NT2/D1 (cell line): ENCODE measurements at regions not wholly inside any gene's neighbourhood (a gene's known extent, or its start where the extent isn't known, plus 50 kb on each side); places are given as distances from the start of the nearest gene placed in this dataset.

ENCODE experiments used
- DNase-seq: peaks from one replicate; pipeline ENCODE4 v3.0.0-alpha.2; 2011; ENCODE audit warnings: low read depth, low spot score
- H3K27me3 ChIP-seq: 2 replicates; pipeline ENCODE4 v1.6.0; 2011; ENCODE audit warnings: mild to moderate bottlenecking; ENCODE audit not compliant: insufficient read length, insufficient read depth
- H3K36me3 ChIP-seq: 2 replicates; pipeline ENCODE4 v1.6.1; 2011; ENCODE audit warnings: mild to moderate bottlenecking, low read length, mixed read lengths; ENCODE audit not compliant: insufficient read depth, insufficient read length
- H3K4me1 ChIP-seq: 2 replicates; pipeline ENCODE4 v1.5.1; 2011; ENCODE audit not compliant: insufficient read depth, insufficient read length
- H3K4me3 ChIP-seq: 2 replicates; pipeline ENCODE4 v1.5.1; 2011; ENCODE audit warnings: low read depth; ENCODE audit not compliant: insufficient read length
- H3K9ac ChIP-seq: 2 replicates; pipeline ENCODE4 v1.6.0; 2011; ENCODE audit warnings: low read depth; ENCODE audit not compliant: insufficient read length
- H3K9me3 ChIP-seq: 2 replicates; pipeline ENCODE4 v1.5.1; 2011; ENCODE audit warnings: mild to moderate bottlenecking, low read length; ENCODE audit not compliant: insufficient read depth
- SUZ12 ChIP-seq: IDR thresholded peaks from 2 replicates; pipeline ENCODE4 v1.6.1; 2011; ENCODE audit not compliant: insufficient read length, insufficient read depth; ENCODE audit errors: extremely low read depth
- YY1 ChIP-seq: IDR thresholded peaks from 2 replicates; pipeline ENCODE4 v1.6.1; 2011; ENCODE audit not compliant: insufficient read length, insufficient read depth
- ZNF274 ChIP-seq: IDR thresholded peaks from 2 replicates; pipeline ENCODE4 v1.6.1; 2011; ENCODE audit warnings: mild to moderate bottlenecking, low read depth, low read length

DNA sequence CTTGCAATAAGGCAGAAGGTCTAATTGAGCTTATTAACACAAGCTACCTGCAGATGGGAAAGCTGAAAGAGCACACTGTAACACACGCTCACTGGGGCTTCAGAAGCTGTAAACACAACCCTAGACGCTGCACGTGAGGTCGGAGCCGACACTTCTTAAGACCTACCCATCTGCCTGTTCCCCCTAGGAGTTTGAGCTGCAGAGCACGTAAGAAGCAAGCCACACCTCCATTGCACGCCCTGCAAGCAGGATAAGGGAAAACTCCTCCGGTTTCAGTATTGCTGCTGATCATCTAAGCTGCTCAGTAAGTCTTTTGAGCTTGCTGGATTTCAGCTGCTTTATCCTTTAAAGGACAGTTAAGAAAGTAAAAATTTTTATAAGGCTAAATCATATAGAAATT, 244.0 kb upstream of the ZWINT start:
- no peaks in the 10 kb centered on the region for H3K4me1 ChIP-seq
- H3K36me3 ChIP-seq, result no peaks in the 10 kb centered on the region
- H3K27me3 ChIP-seq, result no peaks in the 10 kb centered on the region
- no peak for TF ChIP-seq ZNF274
- no peak for TF ChIP-seq SUZ12
- no peak for TF ChIP-seq YY1
- H3K9me3 ChIP-seq, result no peaks in the 10 kb centered on the region
- H3K9ac ChIP-seq, result no peak overlapping the region
- DNase-seq, result no peak
- H3K4me3 ChIP-seq, result no peak overlapping the region

DNA sequence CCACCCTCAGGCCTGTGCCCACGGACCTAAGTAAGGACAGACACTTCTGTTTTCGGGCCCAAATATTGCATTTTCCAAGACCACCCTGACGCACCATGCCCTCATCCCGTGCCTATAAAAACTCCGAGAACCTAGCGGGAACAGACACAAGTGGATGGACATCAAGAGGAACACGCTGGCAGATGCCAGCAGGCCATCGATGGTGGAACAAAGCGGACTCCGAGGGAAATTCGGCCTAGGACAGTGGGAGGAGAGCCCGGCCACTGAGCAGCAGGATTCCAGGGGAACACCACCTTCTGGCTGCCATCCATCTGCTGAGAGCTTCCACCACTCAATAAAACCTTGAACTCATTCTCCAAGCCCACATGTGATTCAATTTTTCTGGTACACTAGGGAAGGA, 243.6 kb upstream of the ZWINT start:
- no peak overlapping the region for H3K9ac ChIP-seq
- H3K27me3 ChIP-seq, result no peaks in the 10 kb centered on the region
- H3K4me1 ChIP-seq, result no peaks in the 10 kb centered on the region
- H3K36me3 ChIP-seq, result no peaks in the 10 kb centered on the region
- H3K4me3 ChIP-seq, result no peak overlapping the region
- TF ChIP-seq YY1 (no peak), ZNF274 (no peak), SUZ12 (no peak)
- no peaks in the 10 kb centered on the region for H3K9me3 ChIP-seq
- no peak for DNase-seq

DNA sequence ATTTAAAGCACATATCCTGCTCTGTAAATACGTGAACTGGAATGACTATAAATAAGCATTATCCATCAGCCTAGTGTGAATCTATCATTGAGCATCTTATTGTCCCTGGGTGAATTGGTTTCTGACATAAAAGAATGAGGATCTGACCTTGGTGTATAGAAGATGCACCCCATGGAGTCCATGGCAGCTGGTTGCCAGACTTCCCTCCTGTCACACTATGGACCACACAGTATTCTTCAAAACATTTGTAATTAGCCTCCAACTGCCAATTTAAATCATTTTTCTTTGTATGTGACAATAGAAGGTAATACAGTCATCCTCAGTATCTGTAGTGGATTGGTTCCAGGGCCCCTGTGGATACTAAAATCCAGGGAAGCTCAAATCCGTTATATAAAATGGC, 238.1 kb upstream of the ZWINT start:
- no peaks in the 10 kb centered on the region for H3K4me1 ChIP-seq
- no peak overlapping the region for H3K9ac ChIP-seq
- no peaks in the 10 kb centered on the region for H3K36me3 ChIP-seq
- no peak overlapping the region for H3K4me3 ChIP-seq
- no peak for DNase-seq
- no peaks in the 10 kb centered on the region for H3K27me3 ChIP-seq
- no peaks in the 10 kb centered on the region for H3K9me3 ChIP-seq
- TF ChIP-seq SUZ12, result no peak
- no peak for TF ChIP-seq ZNF274
- no peak for TF ChIP-seq YY1

- no peaks in the 10 kb centered on the region for H3K4me1 ChIP-seq
- H3K36me3 ChIP-seq, result no peaks in the 10 kb centered on the region
- H3K9me3 ChIP-seq, result no peaks in the 10 kb centered on the region
- DNase-seq, result no peak
- H3K4me3 ChIP-seq, result no peak overlapping the region
- TF ChIP-seq SUZ12 (no peak), YY1 (no peak), ZNF274 (no peak)
- no peaks in the 10 kb centered on the region for H3K27me3 ChIP-seq
- H3K9ac ChIP-seq, result no peak overlapping the region
Measured at GRCh38 chr10:56596257-56596656, 235.2 kb upstream of the ZWINT start.

GRCh38 chr10:56593120-56593519, 232.1 kb upstream of the ZWINT start:
- H3K9ac ChIP-seq, result no peak overlapping the region
- no peaks in the 10 kb centered on the region for H3K4me1 ChIP-seq
- no peaks in the 10 kb centered on the region for H3K27me3 ChIP-seq
- DNase-seq, result no peak
- no peak overlapping the region for H3K4me3 ChIP-seq
- no peaks in the 10 kb centered on the region for H3K9me3 ChIP-seq
- TF ChIP-seq SUZ12, result no peak
- no peak for TF ChIP-seq ZNF274
- no peak for TF ChIP-seq YY1
- no peaks in the 10 kb centered on the region for H3K36me3 ChIP-seq

GRCh38 chr10:56586461-56586891, 225.4 kb upstream of the ZWINT start:
- Histone ChIP-seq H3K27me3 (no peaks in the 10 kb centered on the region), H3K9me3 (no peaks in the 10 kb centered on the region), H3K9ac (no peak overlapping the region), H3K4me1 (no peaks in the 10 kb centered on the region), H3K4me3 (no peak overlapping the region), H3K36me3 (no peaks in the 10 kb centered on the region)
- TF ChIP-seq YY1, result no peak
- no peak for TF ChIP-seq SUZ12
- no peak for TF ChIP-seq ZNF274
- no peak for DNase-seq

DNA sequence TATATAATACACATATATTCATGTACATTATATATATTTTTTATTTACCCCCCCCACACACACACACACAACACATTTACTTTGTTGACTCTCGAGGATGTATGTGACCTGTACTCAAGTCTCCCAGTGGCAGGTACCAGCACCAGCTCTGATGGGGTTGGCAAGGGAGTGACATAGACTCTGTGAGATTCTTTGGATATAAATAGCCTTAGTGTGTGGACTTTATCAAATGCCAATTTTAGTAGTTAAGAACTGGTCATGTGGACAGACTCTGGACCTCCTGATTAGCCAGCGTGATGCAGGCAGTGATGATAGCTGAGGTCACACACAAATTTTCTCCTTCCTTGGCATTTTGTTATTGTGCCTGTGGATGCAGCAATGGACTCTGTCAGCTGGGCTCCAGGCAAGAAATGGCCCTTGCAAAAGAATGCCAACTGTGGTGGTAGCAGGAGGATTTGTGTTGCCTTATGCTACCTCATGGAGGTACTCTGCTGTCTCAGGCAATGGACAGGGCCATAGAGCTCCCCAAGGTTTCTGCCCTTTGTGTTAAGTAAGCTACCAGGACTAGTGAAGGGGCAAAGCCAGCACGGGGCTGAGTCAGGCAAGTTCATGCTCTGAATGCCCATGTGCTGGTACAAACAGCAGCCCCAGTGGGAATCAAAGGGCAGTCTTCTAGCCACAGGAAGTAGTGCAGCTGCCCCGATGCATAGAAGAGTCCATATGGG, 224.6 kb upstream of the ZWINT start:
- Histone ChIP-seq H3K4me1 (no peaks in the 10 kb centered on the region), H3K9me3 (no peaks in the 10 kb centered on the region), H3K27me3 (no peaks in the 10 kb centered on the region), H3K9ac (no peak overlapping the region), H3K36me3 (no peaks in the 10 kb centered on the region), H3K4me3 (no peak overlapping the region)
- TF ChIP-seq SUZ12 (no peak), YY1 (no peak), ZNF274 (no peak)
- DNase-seq, result no peak
